HG03196 (cell line): ENCODE measurements at regions not wholly inside any gene's neighbourhood (a gene's known extent, or its start where the extent isn't known, plus 50 kb on each side); places are given as distances from the start of the nearest gene placed in this dataset.
"Not testable (repeated sequence)": the region's sequence is repeated elsewhere in the genome, so short reads cannot be mapped to it uniquely, and the experiment has no call there.

Source experiments
- ATAC-seq: cut with Tn5 transposase; IDR thresholded peaks from one replicate; pipeline ENCODE4 v1.9.1; 2021; ENCODE audit not compliant: unreplicated experiment

DNA sequence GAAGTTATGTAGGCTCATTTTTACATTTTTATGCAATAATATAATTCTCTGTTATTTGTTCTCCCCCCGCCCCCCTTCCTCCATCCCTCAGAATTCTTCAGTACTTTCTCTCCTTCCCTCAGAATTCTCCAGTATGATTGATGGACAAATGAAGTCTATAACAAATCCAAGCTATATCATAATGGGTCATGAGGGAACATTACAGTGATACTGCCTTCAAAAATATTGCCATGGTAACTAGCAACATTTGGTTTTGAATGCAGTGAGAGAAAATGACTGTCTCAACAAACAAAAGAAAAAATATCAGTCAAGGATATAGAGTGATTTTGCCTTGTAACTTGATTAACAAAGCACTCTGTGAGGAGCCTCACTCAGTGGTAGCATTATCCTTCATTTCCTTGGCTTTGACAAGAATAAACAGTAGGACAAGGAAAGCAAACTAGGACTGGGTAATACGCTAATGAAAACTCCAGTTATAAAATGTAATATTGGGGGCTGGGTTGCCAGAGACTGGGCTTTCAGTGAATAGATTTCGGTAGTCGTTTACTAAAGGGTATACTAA, 392.9 kb upstream of the CRIM1 start:
- ATAC-seq: no peak

DNA sequence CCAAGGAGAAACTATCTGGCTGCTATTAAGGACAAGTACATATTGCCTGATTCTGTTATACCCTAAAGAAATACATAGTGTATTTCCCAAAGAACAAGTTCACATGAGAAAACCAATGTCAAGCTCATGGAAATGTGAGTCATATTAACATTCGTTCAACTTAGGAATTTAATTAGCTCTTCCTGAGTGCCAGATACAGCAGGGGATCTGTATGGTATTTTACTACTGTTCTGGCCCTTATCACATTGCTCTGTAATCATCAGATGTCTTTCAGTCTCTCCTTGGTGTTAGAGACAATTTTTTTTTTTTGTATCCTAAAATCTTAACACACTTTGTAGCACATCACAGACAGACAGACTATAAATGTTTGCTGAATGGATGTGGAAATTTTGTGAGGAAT, 395.0 kb upstream of the CRIM1 start:
- no peak for ATAC-seq

DNA sequence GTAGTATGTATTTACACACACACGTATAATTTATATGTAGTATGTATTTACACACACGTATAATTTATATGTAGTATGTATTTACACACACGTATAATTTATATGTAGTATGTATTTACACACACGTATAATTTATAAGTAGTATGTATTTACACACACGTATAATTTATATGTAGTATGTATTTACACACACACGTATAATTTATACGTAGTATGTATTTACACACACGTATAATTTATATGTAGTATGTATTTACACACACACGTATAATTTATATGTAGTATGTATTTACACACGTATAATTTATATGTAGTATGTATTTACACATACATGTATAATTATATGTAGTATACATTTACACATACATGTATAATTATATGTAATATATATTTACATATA, 398.5 kb upstream of the CRIM1 start:
- ATAC-seq: not testable (repeated sequence)

DNA sequence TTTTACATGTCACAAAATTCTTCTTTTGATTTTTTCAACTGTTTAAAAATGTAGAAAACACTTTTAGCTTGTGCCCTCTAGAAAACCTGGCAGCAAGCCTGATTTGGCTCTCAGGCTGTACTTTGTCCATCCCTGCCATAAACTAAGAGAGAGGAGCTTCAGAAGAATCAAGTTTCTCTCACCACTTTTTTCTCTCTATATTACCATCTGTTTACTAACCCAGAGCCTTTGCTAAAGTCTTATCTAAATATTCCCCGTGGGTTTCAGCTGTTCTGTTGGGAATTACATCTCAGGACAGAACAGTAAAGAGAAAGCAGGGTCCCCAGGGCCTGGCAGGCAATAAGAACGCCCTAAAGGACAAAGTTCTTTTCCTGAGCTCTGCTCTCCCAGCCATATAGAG, 409.1 kb upstream of the CRIM1 start:
- no peak for ATAC-seq

DNA sequence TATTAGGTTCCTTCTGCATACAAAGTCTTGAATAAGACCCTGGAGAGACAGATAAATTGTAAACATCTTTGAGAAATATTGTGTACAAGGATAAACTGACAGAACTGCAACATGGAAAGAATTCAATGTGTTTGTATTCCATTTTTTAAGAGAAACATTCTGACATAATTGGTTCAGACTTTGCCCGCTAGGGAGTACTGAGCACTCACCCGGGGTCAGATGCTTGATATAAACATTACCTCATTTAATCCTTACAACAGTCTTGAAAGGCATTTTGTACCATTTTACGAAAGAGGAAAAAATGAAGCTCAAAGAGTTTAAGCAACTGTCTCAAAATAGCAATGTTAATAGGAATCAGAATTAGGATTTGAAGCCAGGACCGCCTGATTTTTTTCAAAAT, 416.7 kb upstream of the CRIM1 start:
- ATAC-seq: no peak

DNA sequence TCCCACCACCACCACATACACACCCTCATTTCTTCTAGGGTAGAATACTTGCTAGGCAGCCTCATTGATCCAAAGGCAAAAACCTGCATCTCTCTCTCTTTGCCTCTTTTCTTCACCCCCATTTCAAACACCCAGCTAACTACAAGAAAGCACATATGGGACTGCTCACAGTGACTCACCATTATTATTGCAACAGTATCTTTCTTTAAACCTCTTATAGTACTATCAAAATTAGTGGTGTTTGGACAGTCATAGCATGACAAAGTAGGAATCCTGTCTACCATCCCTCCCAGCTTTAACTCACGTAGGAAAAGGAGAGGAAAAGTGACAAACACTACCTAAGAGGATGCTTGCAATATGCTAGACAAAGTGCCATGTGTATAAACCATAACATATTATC, 422.5 kb upstream of the CRIM1 start:
- ATAC-seq: no peak

DNA sequence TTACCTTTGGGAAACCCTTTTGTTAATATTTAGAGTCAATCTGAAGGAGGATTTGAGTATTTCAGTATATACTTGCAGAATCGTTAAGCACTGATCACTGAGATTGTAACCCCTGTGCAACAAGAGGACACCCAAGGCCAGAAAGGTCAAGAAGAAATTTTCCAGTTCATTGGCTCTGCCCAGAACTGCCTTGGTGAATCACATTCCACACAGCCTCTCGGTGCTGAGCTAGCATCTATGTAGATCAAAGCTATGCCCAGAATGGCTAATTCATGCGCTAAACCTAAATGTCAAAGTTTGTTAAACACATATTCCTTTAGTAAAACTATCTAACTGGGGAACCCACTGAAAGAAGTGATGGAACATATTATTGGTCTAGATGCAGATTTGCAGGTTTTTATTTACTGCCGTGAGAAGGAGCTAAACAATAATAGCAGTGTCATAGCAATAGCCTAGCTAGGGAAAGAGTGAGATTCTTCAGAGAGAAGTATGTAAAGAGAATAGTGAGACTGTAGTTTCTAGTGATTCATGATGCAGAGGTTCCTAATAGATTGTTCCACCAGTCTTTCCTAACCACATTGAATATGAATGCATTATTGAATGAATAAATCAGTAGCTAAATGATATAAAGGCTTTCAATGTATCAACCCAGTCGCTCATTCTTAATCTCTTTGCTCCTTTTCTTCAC, 423.2 kb upstream of the CRIM1 start:
- ATAC-seq: no peak

DNA sequence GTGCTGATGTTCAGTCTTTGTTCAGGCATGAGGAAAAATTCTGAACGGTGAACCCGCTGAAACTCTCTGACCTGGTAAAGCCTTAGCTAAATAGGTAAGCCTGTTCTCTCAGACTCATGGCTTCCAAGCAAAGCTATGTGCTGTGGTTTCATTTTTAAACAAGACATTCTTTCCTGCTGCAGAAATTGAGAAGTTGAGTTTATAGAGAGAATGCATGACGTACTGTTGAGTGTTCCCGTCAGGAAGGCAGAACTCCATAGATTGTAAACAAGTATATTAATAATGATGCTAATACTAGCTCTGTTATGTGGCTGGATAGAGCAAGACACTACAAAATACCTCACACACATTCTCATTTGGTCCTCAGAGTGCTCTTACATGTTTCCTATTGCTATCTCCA, 424.0 kb upstream of the CRIM1 start:
- no peak for ATAC-seq

DNA sequence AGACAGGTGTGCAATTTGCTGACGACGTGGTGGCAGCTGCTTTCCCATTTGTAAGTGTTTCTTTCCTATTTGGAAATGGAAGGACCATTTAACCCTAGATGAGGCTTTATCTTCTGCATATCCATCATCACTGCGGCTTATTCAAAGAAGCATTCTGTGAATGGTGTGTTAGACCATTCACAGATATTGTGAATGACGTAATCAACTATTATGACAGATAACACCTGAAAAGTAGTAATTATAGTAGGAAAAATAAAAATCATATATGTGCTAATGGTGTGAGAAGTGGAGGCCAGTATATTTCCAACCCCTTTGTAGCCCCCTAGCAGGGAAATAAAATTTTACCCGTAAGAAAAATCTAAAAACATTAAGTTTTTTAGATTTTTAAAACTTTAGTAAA, 424.5 kb upstream of the CRIM1 start:
- ATAC-seq: no peak

DNA sequence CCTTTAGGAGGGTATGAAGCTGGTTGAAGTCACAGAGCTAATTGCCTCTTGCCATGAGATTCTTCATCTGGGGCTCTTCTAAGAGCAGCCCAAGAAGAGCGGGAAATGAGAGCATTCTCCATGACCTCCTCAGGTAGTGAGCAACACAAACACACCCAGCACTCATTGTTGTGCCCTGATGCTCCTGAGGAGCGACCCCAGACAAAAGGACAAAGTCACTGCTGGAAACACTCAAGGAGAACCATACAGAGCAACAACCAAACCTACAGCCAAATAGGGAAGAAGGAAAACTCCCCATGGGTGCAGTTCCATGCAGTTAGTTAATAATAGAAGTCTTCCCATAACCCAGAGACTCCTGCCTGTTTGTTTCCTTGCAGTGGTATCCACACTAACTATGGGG, 426.0 kb upstream of the CRIM1 start:
- no peak for ATAC-seq

DNA sequence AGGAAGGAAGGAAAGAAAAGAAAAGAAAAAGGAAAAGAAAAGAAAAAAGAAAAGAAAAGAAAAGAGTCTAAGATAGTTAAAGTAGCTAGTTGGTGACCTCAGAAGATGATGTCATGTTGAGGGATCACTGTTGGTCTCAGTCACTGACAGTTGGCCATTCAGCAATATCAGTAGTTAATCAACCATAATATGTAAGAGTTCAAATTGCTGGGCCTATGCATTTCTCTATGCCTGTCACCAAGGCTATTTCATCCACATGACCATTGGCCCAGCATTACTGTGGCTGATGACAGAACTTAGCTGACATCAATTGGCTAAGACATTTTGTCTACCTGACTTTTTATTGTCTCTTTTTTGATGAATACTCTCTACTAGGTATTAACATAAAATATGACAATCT, 435.5 kb upstream of the CRIM1 start:
- no peak for ATAC-seq

DNA sequence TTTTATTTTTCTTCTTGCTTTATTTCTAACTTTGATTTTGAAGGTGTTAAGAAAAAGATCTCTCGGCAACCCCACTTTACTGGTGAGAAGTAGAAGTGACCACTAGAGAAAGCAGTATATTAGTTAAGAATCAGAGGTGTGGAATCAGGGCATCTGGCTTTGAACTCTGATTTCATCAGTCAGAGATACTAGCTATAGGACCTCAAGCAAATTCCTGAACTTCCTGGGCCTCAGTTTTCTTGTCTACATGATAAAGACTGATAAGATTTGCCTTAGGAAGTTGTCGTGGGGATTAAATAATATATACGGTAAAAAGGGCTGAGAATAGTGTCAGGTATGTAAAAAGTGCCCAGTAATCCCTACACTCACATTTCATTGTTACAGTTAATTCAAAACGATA, 440.3 kb upstream of the CRIM1 start:
- no peak for ATAC-seq

DNA sequence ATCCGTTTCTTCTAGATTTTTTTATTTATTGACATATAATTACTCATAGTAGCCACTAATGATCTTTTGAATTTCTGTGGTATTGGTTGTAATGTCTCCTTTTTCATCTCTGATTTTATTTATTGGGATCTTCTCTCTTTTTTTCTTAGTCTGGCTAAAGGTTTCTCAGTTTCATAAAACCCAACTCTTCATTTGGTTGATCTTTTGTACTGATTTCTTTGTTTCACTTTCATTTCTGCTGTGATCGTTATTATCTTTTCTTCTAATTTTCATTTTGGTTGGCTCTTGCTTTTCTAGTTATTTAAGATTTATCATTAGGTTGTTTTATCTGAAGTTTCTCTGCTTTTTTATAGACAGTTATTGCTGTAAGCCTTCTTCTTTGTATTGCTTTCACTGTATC, 463.6 kb upstream of the CRIM1 start:
- no peak for ATAC-seq

DNA sequence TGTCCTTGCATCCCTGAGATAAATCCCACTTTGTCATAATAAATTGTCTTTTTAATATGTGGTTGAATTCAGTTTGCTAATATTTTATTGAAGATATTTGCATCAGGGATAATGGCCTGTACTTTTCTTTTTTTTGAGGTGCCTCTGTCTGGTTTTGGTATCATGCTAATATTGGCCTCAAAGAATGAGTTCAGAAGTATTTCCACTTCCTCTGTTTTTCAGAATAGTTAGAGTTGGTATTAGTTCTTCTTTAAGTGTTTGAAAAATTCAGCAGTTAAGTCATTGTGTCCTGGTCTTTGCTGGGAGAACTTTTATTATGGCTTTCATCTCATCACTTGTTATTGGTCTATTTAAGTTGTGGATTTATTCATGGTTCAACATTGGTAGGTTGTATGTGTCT, 464.1 kb upstream of the CRIM1 start:
- ATAC-seq: no peak

DNA sequence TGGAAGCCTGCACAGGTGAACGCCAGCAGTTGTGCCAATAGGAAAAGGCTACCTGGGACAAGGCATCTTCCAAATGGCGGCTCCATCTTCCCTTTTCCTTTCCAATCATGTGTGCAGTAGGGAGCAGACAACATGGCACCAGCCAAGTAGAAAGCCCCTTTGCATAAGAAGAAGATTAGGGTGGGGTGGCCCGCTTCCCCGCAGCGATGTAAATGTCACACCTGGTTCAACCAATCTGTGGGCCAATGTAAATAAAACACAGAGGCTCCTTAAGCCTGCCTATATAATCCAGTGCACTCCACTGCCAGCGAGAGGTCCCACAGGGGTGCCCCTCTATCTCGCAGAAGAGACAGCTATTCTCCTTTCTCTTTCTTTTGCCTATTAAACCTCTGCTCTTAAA, 468.4 kb upstream of the CRIM1 start:
- ATAC-seq: no peak

DNA sequence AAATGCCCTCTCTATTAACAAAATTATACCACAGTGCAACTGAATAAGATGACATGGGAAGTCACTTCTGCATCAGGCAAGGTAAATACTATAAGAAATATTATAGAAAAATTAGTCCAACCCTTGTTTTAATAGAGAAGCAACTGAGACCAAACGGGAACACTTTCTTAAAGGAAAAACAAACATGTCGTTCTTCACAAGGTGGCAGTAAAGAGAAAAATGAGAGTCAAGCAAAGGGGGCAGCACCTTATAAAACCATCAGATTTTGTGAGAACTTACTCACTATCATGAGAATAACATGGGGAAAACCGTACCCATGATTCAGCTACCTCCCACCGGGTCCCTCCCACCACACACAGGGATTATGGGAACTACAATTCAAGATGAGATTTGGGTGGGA, 481.7 kb upstream of the CRIM1 start:
- no peak for ATAC-seq

DNA sequence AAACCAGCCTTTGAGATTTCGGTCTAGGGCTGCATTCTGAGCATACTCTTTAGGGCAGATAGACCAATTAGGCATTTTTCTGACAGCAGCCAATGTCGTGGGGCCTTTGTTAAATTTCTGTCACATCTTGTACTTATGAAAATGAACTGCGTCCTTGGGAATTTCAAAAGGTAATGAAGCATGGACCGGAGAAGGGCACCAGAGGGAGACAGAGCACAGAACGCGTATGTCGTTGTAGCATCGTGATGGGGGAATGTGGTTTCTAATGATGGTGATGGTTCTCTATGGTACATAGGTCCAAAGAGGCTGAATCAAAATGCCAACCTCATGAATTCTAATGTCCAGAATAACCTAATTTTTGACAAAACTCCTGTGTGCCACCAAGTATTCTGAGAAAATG, 483.9 kb upstream of the CRIM1 start:
- ATAC-seq: no peak

DNA sequence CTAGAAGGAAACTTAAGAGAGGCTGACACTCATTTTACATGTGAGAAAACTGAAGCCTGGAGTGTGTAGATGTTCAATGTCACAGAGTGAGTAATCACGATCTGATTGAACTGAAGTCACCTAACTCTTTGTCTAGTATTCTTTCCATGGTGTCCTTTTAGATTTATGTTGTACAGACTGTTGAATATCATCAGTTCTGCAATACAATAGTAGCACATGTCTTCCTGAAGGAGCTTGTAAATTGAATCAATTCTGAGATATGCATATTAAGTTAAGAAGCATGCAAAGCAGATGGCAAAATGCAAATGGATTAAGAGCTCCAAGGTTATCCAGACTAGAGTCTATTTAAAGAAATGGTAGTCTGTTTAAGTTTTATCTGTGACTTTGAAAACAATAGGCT, 484.9 kb upstream of the CRIM1 start:
- no peak for ATAC-seq

DNA sequence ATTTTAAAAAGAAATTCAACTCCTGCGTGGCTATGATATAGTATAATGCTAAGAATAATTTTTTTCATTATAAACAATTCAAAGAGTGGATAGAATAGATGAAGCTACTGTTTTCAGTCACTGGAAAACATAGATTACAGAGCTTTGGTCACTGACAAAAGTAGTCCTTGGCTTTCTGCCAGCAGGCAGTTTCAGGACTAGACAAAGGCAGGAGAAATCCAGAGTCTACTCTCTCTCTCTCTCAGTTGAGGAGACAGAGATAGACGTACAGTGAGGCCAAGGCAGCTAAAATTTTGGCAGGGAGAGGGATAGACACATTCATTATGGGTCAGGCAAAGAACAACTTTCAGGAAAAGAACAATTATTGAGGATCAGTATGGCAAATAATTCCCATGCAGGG, 491.4 kb upstream of the CRIM1 start:
- no peak for ATAC-seq

DNA sequence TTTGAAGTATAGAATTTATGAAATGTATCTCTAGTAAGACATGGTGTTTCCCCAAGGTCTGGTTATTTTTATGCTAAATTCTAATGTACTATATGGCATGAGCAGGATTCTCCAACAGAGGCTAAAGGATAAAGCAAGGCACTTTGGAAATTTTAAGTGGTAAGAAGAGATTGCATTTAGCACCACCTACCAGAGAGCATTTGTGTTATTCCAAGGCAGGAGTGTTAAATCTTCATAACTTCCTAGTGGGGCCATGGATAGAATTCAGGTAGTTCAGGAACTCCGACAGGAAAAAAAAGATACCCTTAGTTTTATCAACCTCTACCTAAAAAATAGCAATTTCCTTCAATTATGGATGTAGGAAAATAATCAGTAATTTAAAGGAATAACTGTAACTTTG, 497.4 kb upstream of the CRIM1 start:
- ATAC-seq: no peak

DNA sequence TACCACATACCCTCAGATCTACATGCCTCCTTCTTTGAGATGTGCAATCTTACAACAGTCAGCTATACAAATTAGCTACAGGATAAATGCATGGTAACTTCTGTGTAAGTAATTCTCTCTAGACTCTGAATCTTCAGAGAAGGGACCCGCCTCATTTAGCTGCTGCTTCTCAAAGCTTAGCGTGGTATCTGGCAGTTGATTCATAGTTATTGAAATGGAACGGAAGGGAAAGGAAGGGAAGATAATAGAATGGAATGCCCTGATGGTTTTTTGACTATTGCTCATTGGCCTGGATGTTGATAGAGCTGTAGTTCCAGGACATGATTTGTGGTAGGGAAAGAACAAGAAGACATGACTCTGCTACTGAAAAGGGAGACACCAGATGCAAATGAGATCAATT, 498.1 kb upstream of the CRIM1 start:
- ATAC-seq: no peak

DNA sequence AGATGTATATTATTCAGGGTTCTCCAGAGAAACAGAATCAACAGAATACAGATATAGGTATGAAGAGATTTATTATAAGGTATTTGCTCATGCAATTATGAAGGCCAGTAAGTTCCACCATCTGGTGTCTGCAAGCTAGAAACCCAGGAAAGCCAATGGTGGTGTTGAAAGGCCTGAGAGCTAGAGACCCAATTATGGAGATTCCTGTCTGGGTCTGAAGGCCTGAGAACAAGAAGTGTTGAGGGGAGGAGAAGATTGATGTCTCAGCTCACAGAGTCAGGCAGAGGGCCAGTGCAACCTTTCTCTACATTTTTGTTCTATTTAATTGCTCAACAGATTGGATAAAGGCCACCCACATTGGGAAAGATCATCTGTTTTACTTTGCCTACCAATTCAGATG, 524.2 kb upstream of the CRIM1 start:
- no peak for ATAC-seq

DNA sequence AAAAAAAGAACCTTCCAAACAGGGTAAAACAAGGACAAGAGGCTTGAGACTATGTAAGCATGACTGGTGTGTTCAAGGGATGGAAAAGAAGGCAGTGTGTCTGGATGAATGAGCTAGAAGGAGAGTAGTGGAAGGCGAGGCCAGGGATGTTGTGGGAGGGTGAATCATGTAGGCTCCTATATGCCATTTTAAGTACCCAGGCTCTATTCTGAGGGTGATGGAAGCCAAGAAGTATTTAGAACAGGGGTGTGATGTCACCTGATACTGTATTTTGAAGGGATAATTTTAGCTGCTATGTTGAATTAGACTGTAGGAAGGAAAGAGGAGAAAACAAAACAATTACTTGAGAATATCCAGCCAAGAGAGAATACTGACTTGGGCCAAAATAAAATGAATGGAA, 524.7 kb upstream of the CRIM1 start:
- ATAC-seq: no peak
